GM12878 (cell line): ENCODE measurements at regions not wholly inside any gene's neighbourhood (a gene's known extent, or its start where the extent isn't known, plus 50 kb on each side); places are given as distances from the start of the nearest gene placed in this dataset.
A peak's percentile ranks its signal among the peaks of the same experiment; 100 is the strongest.

Source experiments
- ASH2L ChIP-seq: fragments of 300-600, 200-600 bp; sonication (generic); IDR thresholded peaks from 2 replicates; pipeline ENCODE4 v1.6.1; 2017; ENCODE audit warnings: low read depth, mild to moderate bottlenecking, borderline replicate concordance
- CBFB ChIP-seq: IDR thresholded peaks from 2 replicates; pipeline ENCODE4 v1.6.1; 2016; ENCODE audit warnings: antibody characterized with exemption, low read depth
- CEBPB ChIP-seq, 2 experiments: fragments of 150-350 bp in 1 of 2; IDR thresholded peaks; 2 replicates each; pipeline ENCODE4 v1.6.1; 2012 to 2014; ENCODE audit warnings: low read depth in 2 of 2, low read length in 2 of 2, borderline replicate concordance in 1 of 2, inconsistent platforms in 1 of 2
- CHD1 ChIP-seq: IDR thresholded peaks from 2 replicates; pipeline ENCODE4 v1.6.1; 2012; ENCODE audit warnings: low read depth, low read length, improper control_type of control experiment
- CREB1 ChIP-seq: IDR thresholded peaks from 2 replicates; pipeline ENCODE4 v1.6.1; 2012; ENCODE audit warnings: low read depth, mild to moderate bottlenecking, inconsistent platforms
- E4F1 ChIP-seq: fragments of 450-650 bp; IDR thresholded peaks from 2 replicates; pipeline ENCODE4 v1.6.1; 2018; ENCODE audit warnings: borderline replicate concordance, mild to moderate bottlenecking; ENCODE audit not compliant: partially characterized antibody
- EED ChIP-seq: sonication (generic); IDR thresholded peaks from 2 replicates; pipeline ENCODE4 v1.6.1; 2016; ENCODE audit warnings: antibody characterized with exemption, low read depth
- ELK1 ChIP-seq: IDR thresholded peaks from 2 replicates; pipeline ENCODE4 v1.6.1; 2012; ENCODE audit warnings: low read depth, low read length, improper control_type of control experiment
- ESRRA ChIP-seq: IDR thresholded peaks from 2 replicates; pipeline ENCODE4 v1.6.1; 2012; ENCODE audit warnings: mild to moderate bottlenecking, low read length, improper control_type of control experiment
- HCFC1 ChIP-seq: fragments of 150-350 bp; IDR thresholded peaks from 2 replicates; pipeline ENCODE4 v1.6.1; 2014; ENCODE audit warnings: low read length
- HDAC2 ChIP-seq: fragments of 200-600 bp; sonication (generic); IDR thresholded peaks from 2 replicates; pipeline ENCODE4 v1.6.1; 2017
- HDAC6 ChIP-seq: fragments of 200-600 bp; sonication (generic); IDR thresholded peaks from one replicate; pipeline ENCODE4 v1.8.0; 2017; ENCODE audit warnings: antibody characterized with exemption; ENCODE audit not compliant: unreplicated experiment
- IKZF1 ChIP-seq: fragments of 450-650 bp; conservative IDR thresholded peaks from 2 replicates; pipeline ENCODE4 v1.6.1; 2017; ENCODE audit warnings: antibody characterized with exemption, mild to moderate bottlenecking
- IKZF2 ChIP-seq, 2 experiments: fragments of 450-650 bp; IDR thresholded peaks; 2 replicates each; pipeline ENCODE4 v1.6.1; 2017; ENCODE audit warnings: mild to moderate bottlenecking in 2 of 2, moderate library complexity in 2 of 2
- JUNB ChIP-seq: IDR thresholded peaks from 2 replicates; pipeline ENCODE4 v1.6.1; 2016; ENCODE audit warnings: antibody characterized with exemption, mild to moderate bottlenecking
- KAT2A ChIP-seq: conservative IDR thresholded peaks from 2 replicates; pipeline ENCODE4 v1.6.1; 2011; ENCODE audit warnings: low read depth, low read length; ENCODE audit not compliant: control insufficient read depth
- MEF2B ChIP-seq: fragments of 450-650 bp; IDR thresholded peaks from 2 replicates; pipeline ENCODE4 v1.6.1; 2018; ENCODE audit warnings: mild to moderate bottlenecking, moderate library complexity; ENCODE audit not compliant: partially characterized antibody, poor library complexity, severe bottlenecking
- MTA3 ChIP-seq: IDR thresholded peaks from 2 replicates; pipeline ENCODE4 v1.6.1; 2012; ENCODE audit warnings: low read length, inconsistent platforms, borderline replicate concordance
- NBN ChIP-seq: fragments of 450-650 bp; IDR thresholded peaks from 2 replicates; pipeline ENCODE4 v1.6.1; 2016
- NFIC ChIP-seq: IDR thresholded peaks from 2 replicates; pipeline ENCODE4 v1.6.1; 2012; ENCODE audit warnings: low read depth, mild to moderate bottlenecking, inconsistent platforms, low read length, moderate library complexity
- NFYB ChIP-seq: IDR thresholded peaks from 2 replicates; pipeline ENCODE4 v1.6.1; 2011; ENCODE audit warnings: low read depth, mild to moderate bottlenecking, low read length, improper control_type of control experiment, moderate library complexity; ENCODE audit not compliant: insufficient read depth
- NR2C2 ChIP-seq: IDR thresholded peaks from 2 replicates; pipeline ENCODE4 v1.6.1; 2011; ENCODE audit warnings: borderline replicate concordance, low read depth; ENCODE audit not compliant: control insufficient read depth, insufficient read length
- SMC3 ChIP-seq: IDR thresholded peaks from 2 replicates; pipeline ENCODE4 v1.6.1; 2011; ENCODE audit warnings: low read length, improper control_type of control experiment, borderline replicate concordance
- SPI1 ChIP-seq: IDR thresholded peaks from 2 replicates; pipeline ENCODE4 v1.6.1; 2011; ENCODE audit warnings: low read depth, mild to moderate bottlenecking, low read length, moderate library complexity, borderline replicate concordance; ENCODE audit not compliant: insufficient read depth
- STAT3 ChIP-seq: IDR thresholded peaks from 2 replicates; pipeline ENCODE4 v1.6.1; 2011; ENCODE audit warnings: low read depth, low read length, improper control_type of control experiment
- SUZ12 ChIP-seq: fragments of 200-600 bp; sonication (generic); IDR thresholded peaks from one replicate; pipeline ENCODE4 v1.6.1; 2018; ENCODE audit warnings: antibody characterized with exemption, mild to moderate bottlenecking; ENCODE audit not compliant: unreplicated experiment
- TAF1 ChIP-seq: IDR thresholded peaks from 2 replicates; pipeline ENCODE4 v1.6.1; 2011; ENCODE audit warnings: mild to moderate bottlenecking, low read depth, low read length, borderline replicate concordance
- TARDBP ChIP-seq: IDR thresholded peaks from 2 replicates; pipeline ENCODE4 v1.6.1; 2016; ENCODE audit warnings: borderline replicate concordance
- TBL1XR1 ChIP-seq: IDR thresholded peaks from 2 replicates; pipeline ENCODE4 v1.6.1; 2012; ENCODE audit warnings: low read depth, low read length, improper control_type of control experiment
- TCF12 ChIP-seq: IDR thresholded peaks from 2 replicates; pipeline ENCODE4 v1.6.1; 2011; ENCODE audit warnings: low read depth, mild to moderate bottlenecking, low read length
- YBX1 ChIP-seq: fragments of 450-650 bp; IDR thresholded peaks from 2 replicates; pipeline ENCODE4 v1.6.1; 2016; ENCODE audit warnings: antibody characterized with exemption
- ZSCAN29 ChIP-seq: fragments of 450-650 bp; IDR thresholded peaks from 2 replicates; pipeline ENCODE4 v1.6.1; 2017; ENCODE audit warnings: mild to moderate bottlenecking, moderate library complexity

GRCh38 chr6:84332139-84333034, 104.9 kb upstream of the CEP162 start (continued):
- TF ChIP-seq TCF12 (no peak), NR2C2 (no peak), SPI1 (peak; percentile 78; the same call in 1 of the 2 replicates), JUNB (peak; percentile 80), IKZF2 (IDR thresholded peaks at IDR 0.05) (peak; percentile 73 to 81; a peak in 3 of 4 replicates), STAT3 (no peak), HDAC2 (no peak), ZSCAN29 (no peak), KAT2A (no peak), HDAC6 (no peak), MTA3 (no peak), NFYB (no peak), NBN (peak; percentile 70; the same call in 1 of the 2 replicates), NFIC (peak; percentile 87), CHD1 (no peak), ELK1 (no peak), HCFC1 (no peak), SUZ12 (no peak), TARDBP (no peak), CBFB (no peak), TBL1XR1 (no peak), E4F1 (no peak), MEF2B (peak; percentile 76), TAF1 (no peak), ASH2L (no peak), SMC3 (no peak), CEBPB (IDR thresholded peaks at IDR 0.05; ENCODE audit: borderline replicate concordance in 1 of 2, low read depth in 2 of 2, low read length in 2 of 2) (no peak), EED (no peak), IKZF1 (peak; percentile 38), YBX1 (no peak), ESRRA (no peak), CREB1 (no peak)
